DOHH2 (cell line): ENCODE measurements at regions not wholly inside any gene's neighbourhood (a gene's known extent, or its start where the extent isn't known, plus 50 kb on each side); places are given as distances from the start of the nearest gene placed in this dataset.

Experiments used
- H3F3A ChIP-seq: fragments of 200-600 bp; sonication (generic), shearing (Covaris generic); 2 replicates; pipeline ENCODE4 v1.6.0; 2016; ENCODE audit warnings: antibody characterized with exemption, mild to moderate bottlenecking; ENCODE audit not compliant: control insufficient read depth, insufficient read depth
- H3K27ac ChIP-seq: fragments of 200-600 bp; sonication (generic); 2 replicates; pipeline ENCODE4 v1.5.1; 2014; ENCODE audit warnings: low read depth, mild to moderate bottlenecking, low read length, moderate library complexity
- H3K27me3 ChIP-seq: fragments of 200-600 bp; sonication (generic); 2 replicates; pipeline ENCODE4 v1.6.1; 2014; ENCODE audit warnings: mild to moderate bottlenecking, low read length, mixed read lengths; ENCODE audit not compliant: control insufficient read depth
- H3K36me3 ChIP-seq: fragments of 200-600 bp; sonication (generic); 2 replicates; pipeline ENCODE4 v1.6.1; 2014; ENCODE audit warnings: mild to moderate bottlenecking, low read length, moderate library complexity, mixed read lengths; ENCODE audit not compliant: control insufficient read depth
- H3K4me1 ChIP-seq: fragments of 200-600 bp; sonication (generic); 2 replicates; pipeline ENCODE4 v1.6.1; 2014; ENCODE audit warnings: mild to moderate bottlenecking, low read length, mixed read lengths; ENCODE audit not compliant: control insufficient read depth
- H3K4me2 ChIP-seq: fragments of 200-600 bp; sonication (generic); 2 replicates; pipeline ENCODE4 v1.6.0; 2014; ENCODE audit warnings: mild to moderate bottlenecking, low read length, moderate library complexity
- H3K4me3 ChIP-seq: fragments of 200-600 bp; sonication (generic); 2 replicates; pipeline ENCODE4 v1.5.1; 2014; ENCODE audit warnings: mild to moderate bottlenecking, low read length, mixed read lengths
- H3K79me2 ChIP-seq: fragments of 200-600 bp; sonication (generic); 2 replicates; pipeline ENCODE4 v1.6.1; 2014; ENCODE audit warnings: mild to moderate bottlenecking, low read length, mixed read lengths; ENCODE audit not compliant: control insufficient read depth
- H3K9me2 ChIP-seq: fragments of 200-600 bp; sonication (generic); replicated peaks from 2 replicates; pipeline ENCODE4 v1.6.1; 2014; ENCODE audit warnings: mild to moderate bottlenecking, low read length, mixed read lengths; ENCODE audit not compliant: control insufficient read depth
- H3K9me3 ChIP-seq: fragments of 200-600 bp; sonication (generic); 2 replicates; pipeline ENCODE4 v1.6.1; 2014; ENCODE audit warnings: antibody characterized with exemption, low read length, mixed read lengths; ENCODE audit not compliant: control insufficient read depth, insufficient read depth
- H4K20me1 ChIP-seq: fragments of 200-600 bp; sonication (generic); 2 replicates; pipeline ENCODE4 v1.6.0; 2014; ENCODE audit warnings: low read depth, mild to moderate bottlenecking, antibody characterized with exemption, low read length, moderate library complexity; ENCODE audit not compliant: control insufficient read depth, insufficient read depth
- CTCF ChIP-seq: fragments of 200-600 bp; sonication (generic); IDR thresholded peaks from one replicate; pipeline ENCODE4 v1.5.1; 2014; ENCODE audit warnings: antibody characterized with exemption, mild to moderate bottlenecking, low read depth, low read length; ENCODE audit not compliant: poor library complexity, severe bottlenecking
- EZH2phosphoT487 ChIP-seq: fragments of 200-600 bp; sonication (generic); IDR thresholded peaks from 2 replicates; pipeline ENCODE4 v1.6.1; 2017; ENCODE audit warnings: borderline replicate concordance, mild to moderate bottlenecking, antibody characterized with exemption, low read length, moderate library complexity, mixed read lengths

- Histone ChIP-seq H3K4me2 (no peak overlapping the region), H3K4me3 (no peak overlapping the region), H3K79me2 (no peaks in the 10 kb centered on the region), H3K9me3 (no peaks in the 10 kb centered on the region), H3K4me1 (no peaks in the 10 kb centered on the region), H3K27me3 (peaks cover 2% of the 10 kb centered on the region; the same call in 1 of the 2 replicates), H3F3A (no peaks in the 10 kb centered on the region), H3K9me2 (no peaks in the 10 kb centered on the region), H4K20me1 (no peaks in the 10 kb centered on the region), H3K27ac (no peak overlapping the region), H3K36me3 (no peaks in the 10 kb centered on the region)
- no peak for TF ChIP-seq EZH2phosphoT487
- peak; percentile 62 for TF ChIP-seq CTCF
Observed at GRCh38 chr4:128565565-128566186, 243.8 kb upstream of the JADE1 start.

GRCh38 chr4:128565054-128565453 is 244.4 kb upstream of the JADE1 start:
- no peak for TF ChIP-seq CTCF
- TF ChIP-seq EZH2phosphoT487: no peak
- no peak overlapping the region for H3K4me3 ChIP-seq
- H3K27me3 ChIP-seq: peaks cover 2% of the 10 kb centered on the region; the same call in 1 of the 2 replicates
- no peaks in the 10 kb centered on the region for H3K9me3 ChIP-seq
- H3K79me2 ChIP-seq: no peaks in the 10 kb centered on the region
- H3K9me2 ChIP-seq: no peaks in the 10 kb centered on the region
- H3K4me2 ChIP-seq: no peak overlapping the region
- no peak overlapping the region for H3K27ac ChIP-seq
- H3K36me3 ChIP-seq: no peaks in the 10 kb centered on the region
- no peaks in the 10 kb centered on the region for H3K4me1 ChIP-seq
- H3F3A ChIP-seq: no peaks in the 10 kb centered on the region
- H4K20me1 ChIP-seq: no peaks in the 10 kb centered on the region

- H3K9me2 ChIP-seq: no peaks in the 10 kb centered on the region
- no peaks in the 10 kb centered on the region for H4K20me1 ChIP-seq
- H3K36me3 ChIP-seq: no peaks in the 10 kb centered on the region
- TF ChIP-seq EZH2phosphoT487 (no peak), CTCF (no peak)
- H3F3A ChIP-seq: no peaks in the 10 kb centered on the region
- H3K79me2 ChIP-seq: no peaks in the 10 kb centered on the region
- H3K27ac ChIP-seq: no peak overlapping the region
- peaks cover 2% of the 10 kb centered on the region; the same call in 1 of the 2 replicates for H3K27me3 ChIP-seq
- H3K4me2 ChIP-seq: no peak overlapping the region
- no peaks in the 10 kb centered on the region for H3K9me3 ChIP-seq
- no peaks in the 10 kb centered on the region for H3K4me1 ChIP-seq
- no peak overlapping the region for H3K4me3 ChIP-seq
Observed at GRCh38 chr4:128564081-128564630, 245.3 kb upstream of the JADE1 start.
